ENCODE measurements at regions not wholly inside any gene's neighbourhood (a gene's known extent, or its start where the extent isn't known, plus 50 kb on each side); places are given as distances from the start of the nearest gene placed in this dataset.

GRCh38 chr5:163622799-163623198 lies 117.4 kb downstream of the MAT2B start:
- no peak for DNase-seq

- DNase-seq: no peak
Observed at GRCh38 chr5:163623524-163623923, 118.1 kb downstream of the MAT2B start.

GRCh38 chr5:163623986-163624385 lies 118.6 kb downstream of the MAT2B start:
- no peak for DNase-seq

DNA sequence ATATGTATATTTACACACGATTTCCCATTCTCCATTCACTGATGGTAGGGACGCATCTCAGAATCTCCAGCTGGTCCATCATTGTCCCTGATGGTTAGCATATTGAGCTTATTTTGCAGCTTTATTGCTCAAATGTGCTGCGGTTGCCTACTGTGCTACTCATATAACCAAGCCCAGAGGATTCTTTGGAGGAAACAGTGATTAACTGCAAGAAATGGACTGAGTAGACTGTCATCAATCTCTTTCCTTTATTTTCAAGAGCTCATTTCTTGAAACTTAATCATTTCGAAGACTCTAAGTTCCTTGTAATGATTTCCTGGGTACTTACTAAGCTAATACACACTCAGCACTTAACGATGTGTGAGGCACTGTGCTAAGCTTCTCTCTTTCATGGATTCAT lies 119.0 kb downstream of the MAT2B start:
- DNase-seq: peak; percentile 7

GRCh38 chr5:163626904-163627434 lies 121.5 kb downstream of the MAT2B start:
- DNase-seq: no peak

GRCh38 chr5:163631856-163632255 lies 126.4 kb downstream of the MAT2B start:
- no peak for DNase-seq

GRCh38 chr5:163633926-163634460 lies 128.6 kb downstream of the MAT2B start:
- DNase-seq: no peak

GRCh38 chr5:163635631-163636030 lies 130.2 kb downstream of the MAT2B start:
- no peak for DNase-seq

DNA sequence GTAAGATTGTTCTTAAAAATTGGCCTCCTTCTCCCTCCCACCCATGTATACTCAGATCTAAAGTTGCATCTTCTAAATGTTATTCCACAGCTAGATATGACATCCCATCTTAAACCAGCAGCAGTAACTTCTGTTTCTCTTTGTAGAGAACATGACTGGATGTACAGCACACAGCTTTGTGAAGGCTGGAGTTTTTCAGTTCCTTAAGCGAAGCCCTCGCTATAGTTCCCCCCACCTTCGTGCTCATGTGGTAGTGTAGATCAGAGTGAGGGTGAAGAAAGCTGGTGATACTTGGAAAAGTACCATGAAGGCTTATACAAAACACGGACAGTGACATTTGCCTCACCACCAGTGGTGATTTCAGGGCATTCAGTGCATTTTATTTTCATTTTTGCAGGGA lies 137.5 kb downstream of the MAT2B start:
- no peak for DNase-seq

- DNase-seq: no peak
Observed at GRCh38 chr5:163645421-163646416, 140.3 kb downstream of the MAT2B start.

GRCh38 chr5:163649514-163649913 lies 144.1 kb downstream of the MAT2B start:
- no peak for DNase-seq

DNA sequence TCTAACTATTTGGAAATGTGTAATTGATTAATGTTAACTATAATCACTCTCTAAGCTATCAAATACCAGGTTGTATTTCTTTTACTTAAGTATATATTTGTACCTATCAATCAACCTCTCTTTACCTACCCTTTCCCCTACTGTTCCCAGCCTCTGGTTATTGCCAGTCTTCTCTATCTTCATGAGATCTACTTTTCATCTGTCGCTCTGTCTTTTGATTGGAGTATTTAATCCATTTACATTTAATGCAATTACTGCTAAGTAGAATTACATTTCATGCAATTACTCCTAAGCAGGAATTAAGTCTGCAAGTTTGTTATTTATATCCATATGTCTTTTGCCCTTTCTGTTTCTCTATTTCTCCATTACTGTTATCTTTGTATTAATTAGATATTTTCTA lies 148.1 kb downstream of the MAT2B start:
- DNase-seq: no peak

DNA sequence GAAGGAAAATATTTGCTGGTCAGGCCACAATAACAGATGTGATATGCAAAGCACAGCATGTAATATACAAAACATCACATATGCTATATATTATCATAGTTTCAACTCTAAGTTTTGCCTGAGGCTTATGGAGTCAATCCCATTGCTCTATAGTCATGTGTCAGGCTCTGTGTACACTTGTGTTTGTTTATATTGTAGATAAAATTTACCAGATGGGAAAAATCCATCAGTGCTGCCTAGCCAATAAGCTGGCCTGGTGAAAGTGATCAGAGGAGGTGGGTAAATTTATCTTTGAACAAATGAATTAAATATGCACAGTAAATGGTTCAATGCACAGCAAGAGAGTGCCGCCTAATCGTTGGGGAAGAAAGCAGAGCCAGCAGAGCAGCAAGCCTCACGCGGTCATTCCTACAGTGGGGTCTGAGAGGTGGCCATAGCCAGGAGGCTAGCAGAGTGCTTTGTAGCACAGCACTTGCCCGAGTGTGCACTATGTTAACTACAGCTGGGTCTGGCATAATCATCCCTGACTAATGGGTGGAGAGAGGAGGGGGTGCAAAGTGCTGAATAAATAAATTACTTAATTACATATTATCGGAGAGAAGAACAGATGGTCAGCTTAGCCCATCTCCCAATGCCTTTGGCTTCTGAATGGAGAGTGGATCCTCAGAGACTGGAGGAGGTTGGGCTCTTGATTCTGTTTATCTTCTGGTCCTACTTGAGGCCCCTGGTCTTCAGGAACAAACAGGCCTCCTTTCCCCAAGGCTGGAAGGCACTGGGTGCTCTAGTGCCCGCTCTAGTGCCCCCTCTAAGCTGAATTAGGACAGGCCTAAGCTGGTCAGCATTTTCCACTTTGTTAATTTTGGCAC lies 153.5 kb downstream of the MAT2B start:
- DNase-seq: peak; percentile 32

DNA sequence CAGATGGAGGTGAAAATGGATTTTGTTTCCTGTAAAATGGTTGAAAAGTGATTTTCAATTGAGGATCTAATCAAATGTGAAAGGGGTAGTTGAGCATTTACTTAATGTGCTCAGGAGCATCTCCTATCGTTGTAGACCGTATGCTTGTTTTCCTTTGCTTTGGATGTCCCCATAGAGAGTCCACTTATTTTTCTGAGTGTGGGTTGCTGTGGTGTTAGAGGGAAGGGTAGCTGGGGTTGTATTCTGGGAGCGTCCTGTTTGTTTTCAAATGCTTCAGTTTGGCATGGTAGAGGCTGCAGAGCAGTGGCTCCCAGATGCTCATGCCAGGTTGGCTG lies 154.1 kb downstream of the MAT2B start:
- DNase-seq: no peak

DNA sequence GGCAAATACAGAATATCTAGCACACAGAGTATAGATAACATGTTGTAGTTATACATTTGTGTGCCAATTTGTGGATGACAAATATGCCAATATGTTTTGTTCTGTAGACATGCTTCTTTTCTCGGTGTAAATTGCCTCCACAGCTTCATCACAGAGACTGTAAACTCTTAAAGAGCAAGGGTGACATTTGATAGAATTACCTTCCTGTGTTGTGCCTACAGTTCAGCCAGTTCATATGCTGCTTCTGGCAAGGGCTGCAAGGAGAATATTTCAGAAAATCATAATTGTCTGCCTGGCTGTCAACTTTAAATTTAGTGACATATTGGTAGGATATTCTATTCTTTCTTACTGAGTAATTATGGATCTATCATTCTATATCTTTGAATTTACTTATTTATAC lies 155.1 kb downstream of the MAT2B start:
- DNase-seq: no peak

DNA sequence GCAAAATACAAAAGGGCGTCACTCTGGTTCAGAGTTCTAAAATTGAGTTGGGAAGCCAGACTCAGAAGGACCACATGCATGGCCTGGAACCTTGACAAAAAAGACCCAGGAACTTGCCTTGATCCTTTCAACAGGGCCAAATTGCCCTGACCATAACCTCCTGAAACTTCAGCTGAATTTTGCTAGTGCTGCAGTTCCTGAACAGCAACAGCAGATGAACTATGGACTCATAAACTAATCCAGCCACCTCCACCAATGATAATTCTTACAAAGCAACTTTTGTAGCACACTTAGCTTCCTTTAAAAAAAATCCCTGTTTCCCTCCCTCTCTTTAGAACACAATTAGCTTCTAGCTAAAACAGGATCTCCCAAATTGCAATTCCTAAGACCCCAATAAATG lies 155.9 kb downstream of the MAT2B start:
- DNase-seq: no peak

DNA sequence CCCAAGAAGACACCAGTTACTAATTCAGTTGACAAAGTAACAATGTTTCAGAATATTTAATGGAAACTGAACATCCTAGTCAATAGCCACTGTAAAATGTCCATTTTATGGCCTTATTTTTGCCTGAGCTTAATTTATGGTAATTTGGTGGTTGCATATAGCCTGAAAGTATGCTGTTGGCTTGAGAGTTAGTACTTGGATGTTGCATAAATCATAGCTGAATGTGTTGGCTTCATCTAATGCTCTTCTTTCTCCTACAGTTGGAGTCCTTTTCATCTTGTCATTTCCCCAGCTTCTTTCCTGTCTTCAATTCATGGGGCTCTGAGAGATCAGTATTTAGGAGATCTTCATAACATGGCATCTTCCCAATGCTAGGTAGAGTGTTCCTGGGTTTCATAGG lies 164.6 kb downstream of the MAT2B start:
- DNase-seq: no peak

DNA sequence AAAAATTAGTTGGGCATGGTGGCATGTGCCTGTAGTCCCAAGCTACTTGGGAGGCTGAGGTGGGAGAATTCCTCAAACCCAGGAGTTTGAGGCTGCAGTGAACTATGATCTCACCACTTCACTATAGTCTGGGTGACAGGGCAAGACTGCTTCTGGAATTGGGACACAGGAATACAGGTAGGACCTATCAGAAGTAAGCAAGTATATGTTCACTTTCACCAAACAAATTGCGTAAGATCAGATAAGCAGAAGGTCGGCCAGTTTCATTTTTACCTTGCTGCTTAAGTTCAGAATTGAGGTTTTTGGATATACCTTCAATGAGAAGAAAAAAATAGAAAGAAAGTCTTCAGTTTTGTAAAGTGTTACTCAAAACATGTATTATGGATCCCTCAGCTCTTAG lies 171.7 kb downstream of the MAT2B start:
- DNase-seq: no peak

DNA sequence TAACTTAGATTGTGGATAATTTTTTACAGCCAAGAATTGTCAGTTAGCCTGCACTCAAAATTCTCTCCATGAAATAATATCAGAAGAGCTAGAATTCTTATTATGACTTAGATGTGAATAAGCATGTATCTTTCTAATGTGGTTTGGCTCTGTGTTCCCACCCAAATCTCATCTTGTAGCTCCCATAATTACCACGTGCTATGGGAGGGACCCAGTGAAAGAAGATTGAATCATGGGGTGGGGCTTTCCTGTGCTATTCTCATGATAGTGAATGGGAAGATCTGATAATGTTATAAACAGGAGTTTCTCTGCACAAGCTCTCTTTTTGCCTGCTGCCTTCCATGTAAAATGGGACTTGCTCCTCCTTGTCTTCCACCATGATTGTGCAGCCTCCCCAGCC lies 176.8 kb downstream of the MAT2B start:
- DNase-seq: no peak

GRCh38 chr5:163687414-163687813 lies 182.0 kb downstream of the MAT2B start:
- no peak for DNase-seq

DNA sequence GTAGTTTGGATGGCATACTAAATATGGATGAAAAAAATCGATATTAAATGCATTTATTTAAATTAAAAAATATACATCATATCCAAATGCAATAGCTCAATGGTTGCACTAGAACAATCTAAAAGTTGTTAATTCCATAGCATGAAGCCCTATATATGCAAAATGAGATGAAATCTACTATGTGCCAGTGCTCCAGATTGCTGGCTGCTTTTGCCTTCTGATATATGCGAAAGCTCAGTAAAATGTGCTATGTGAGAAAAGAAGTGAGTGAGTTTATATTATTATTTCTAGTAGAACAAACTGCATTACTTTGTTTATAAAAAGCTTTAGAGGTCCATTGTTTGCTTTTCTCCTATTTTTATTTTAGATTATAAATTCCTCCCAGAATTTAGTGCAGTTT lies 186.7 kb downstream of the MAT2B start:
- no peak for DNase-seq

DNA sequence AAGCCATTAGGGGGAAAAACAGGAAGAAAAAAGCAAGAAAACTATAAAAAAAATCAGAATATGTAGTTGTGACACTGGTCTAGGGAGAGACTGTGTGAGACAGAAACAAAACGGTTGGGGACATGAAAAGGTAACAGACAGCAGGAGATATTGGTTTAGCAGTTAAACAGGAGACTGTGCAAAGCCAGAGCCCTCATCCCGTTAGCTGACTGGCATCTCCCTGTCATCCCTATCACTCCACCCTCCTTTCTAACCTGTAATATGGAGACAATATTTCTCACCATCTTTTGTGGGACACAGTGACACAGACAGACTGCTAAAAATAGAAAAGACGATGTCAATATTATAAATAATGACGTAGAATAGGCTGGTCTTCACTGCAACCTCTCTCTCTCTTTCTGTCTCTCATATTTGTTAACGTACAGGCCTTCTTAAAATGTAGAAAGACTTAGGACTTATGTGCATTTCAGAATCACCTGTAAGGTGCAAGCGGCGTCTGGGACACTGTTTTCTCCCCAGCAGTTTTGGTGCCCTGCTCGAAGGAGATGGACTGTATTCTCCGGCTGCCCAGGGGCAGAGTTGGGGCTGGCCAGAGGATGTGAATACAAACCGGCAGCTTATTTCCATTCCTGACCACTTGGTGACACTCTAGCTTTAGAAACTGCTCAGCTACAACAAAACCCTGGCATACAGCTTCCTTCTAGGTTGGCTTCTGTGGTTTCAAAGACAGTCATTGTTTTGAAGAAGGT lies 190.6 kb downstream of the MAT2B start:
- DNase-seq: peak; percentile 47
